Heart right ventricle (tissue), 16 donors: ENCODE measurements at regions not wholly inside any gene's neighbourhood (a gene's known extent, or its start where the extent isn't known, plus 50 kb on each side); places are given as distances from the start of the nearest gene placed in this dataset.

Source experiments
- ATAC-seq, 8 donors: fragments of 200-7000 bp; cut with Tn5 transposase; one replicate each; pipeline ENCODE4 v1.9.1; 2020; ENCODE audit warnings: mild to moderate bottlenecking in 8 of 8, moderate library complexity in 8 of 8, moderate number of reproducible peaks in 1 of 8
- DNase-seq, 2 donors: peaks; one replicate each; pipeline ENCODE4 v3.0.0-alpha.2; 2020
- H3K27ac ChIP-seq, 10 donors: fragments of 200-600 bp; sonication (generic) in 2 of 10; one replicate each; pipeline versions ENCODE4 v1.5.0 to v1.8.0; 2020 to 2022; ENCODE audit warnings: mild to moderate bottlenecking in 3 of 10
- H3K27me3 ChIP-seq, 7 donors: fragments of 200-600 bp; one replicate each; pipeline ENCODE4 v1.8.0; 2021 to 2022; ENCODE audit warnings: mild to moderate bottlenecking in 2 of 7
- H3K36me3 ChIP-seq, 9 donors: fragments of 200-600 bp; sonication (generic) in 1 of 9; one replicate each; pipeline versions ENCODE4 v1.5.0 to v1.8.0; 2020 to 2022; ENCODE audit warnings: mild to moderate bottlenecking in 2 of 9
- H3K4me1 ChIP-seq, 9 donors: fragments of 200-600 bp; sonication (generic) in 1 of 9; one replicate each; pipeline versions ENCODE4 v1.5.0 to v1.8.0; 2020 to 2022; ENCODE audit warnings: mild to moderate bottlenecking in 4 of 9
- H3K4me3 ChIP-seq, 10 donors: fragments of 200-600 bp; sonication (generic) in 2 of 10; one replicate each; pipeline versions ENCODE4 v1.5.0 to v1.8.0; 2020 to 2022; ENCODE audit warnings: mild to moderate bottlenecking in 7 of 10, moderate library complexity in 2 of 10
- H3K9me3 ChIP-seq, 11 donors: fragments of 200-600 bp in 10 of 11; sonication (generic) in 2 of 11; one replicate each; pipeline versions ENCODE4 v1.5.0 to v1.8.0; 2013 to 2022; ENCODE audit warnings: mild to moderate bottlenecking in 2 of 11, control low read depth in 1 of 11, moderate library complexity in 1 of 11
- WGBS, 2 donors: extraction: QIAGEN DNeasy Blood & Tissue Kit; methylation state at CpG; one replicate each; pipeline ENCODE4 v1.1.7; 2013; ENCODE audit warnings: inconsistent platforms in 1 of 2; 5-methylcytosine and 5-hydroxymethylcytosine counted together
- intact Hi-C, 10 donors: fragments of 100-400 bp; cut with DNase I; formaldehyde crosslinking; loops; one replicate each; pipeline versions ENCODE4 v1.11.1 to v1.14.2; 2022
- TF ChIP-seq, protein P1 (sequence below), 9 donors: fragments of 200-600 bp; sonication (generic) in 2 of 9; IDR thresholded peaks; one replicate each; pipeline versions ENCODE4 v1.5.0 to v1.8.0; 2021 to 2022; ENCODE audit warnings: antibody characterized with exemption in 9 of 9, mild to moderate bottlenecking in 5 of 9, moderate library complexity in 1 of 9
- donor health status: Arrhythmogenic right ventricular cardiomyopathy.
- donor health status: ischemic (EF 13 %, LVEDD 7.1; RV severe dilation, severe dysfunction).
- donor health status: healthy with polysubstance abuse.
- donor health status: DM: no; HTN: yes; CAD: no.
- donor health status: DM: no; HTN: no; CAD: no.
- donor health status: ischemic (EF 25% LVEDD 6.9; RV normal size, moderate dysfunction).
- donor health status: ischemic (EF 25% LVEDD 5.7; RV mildly dilated, moderate dysfunction).
- donor health status: healthy.
- donor health status: DM: yes; HTN: yes; CAD: no.
- donor health status: Ischemic cardiomyopathy.
- donor health status: ischemic (EF 35%, LVEDD 5.7; RV mildly dilated, moderate dysfunction).
- donor health status: nonischemic (EF 11% LVEDD 7.7; RV severe dilation, severe dysfunction).
- donor health status: DM: yes; HTN: yes; CAD: no.
- donor health status: PGD.
- donor health status: ischemic (EF 29% LVEDD 5.4; RV normal size, mild dysfunction).
- donor health status: nonischemic (EF 23%, LVEDD 6.1; RV moderate dilation, normal function).

DNA sequence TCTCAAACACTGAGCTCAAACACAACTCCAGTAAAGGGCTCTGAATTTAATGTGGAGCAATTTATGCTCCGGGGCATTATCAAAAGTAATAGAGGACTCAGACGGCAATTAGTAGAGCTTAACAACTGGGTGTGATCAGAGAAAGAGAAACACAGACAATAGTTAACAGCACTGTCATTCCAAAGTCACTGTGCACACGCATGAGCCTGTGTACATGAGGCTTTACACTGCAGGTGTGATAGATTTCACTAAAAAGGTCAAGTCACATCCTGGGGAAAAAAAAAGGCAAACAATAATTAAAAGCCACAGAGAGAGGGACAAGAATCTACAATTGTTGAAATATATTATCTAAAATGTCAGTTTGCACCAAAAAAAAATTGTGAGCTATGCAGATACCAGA lies 956.5 kb downstream of the CDH18 start:
- ATAC-seq (no peak), DNase-seq (no peak)
- no peak overlapping the region for H3K4me3 ChIP-seq
- intact Hi-C loops, result no loop called here
- H3K27me3 ChIP-seq, result no peaks in the 10 kb centered on the region
- H3K4me1 ChIP-seq, result no peaks in the 10 kb centered on the region
- peaks cover 0 to 32% (median 0%) of the 10 kb centered on the region in 11 donors for H3K9me3 ChIP-seq
- TF ChIP-seq, protein P1, sequence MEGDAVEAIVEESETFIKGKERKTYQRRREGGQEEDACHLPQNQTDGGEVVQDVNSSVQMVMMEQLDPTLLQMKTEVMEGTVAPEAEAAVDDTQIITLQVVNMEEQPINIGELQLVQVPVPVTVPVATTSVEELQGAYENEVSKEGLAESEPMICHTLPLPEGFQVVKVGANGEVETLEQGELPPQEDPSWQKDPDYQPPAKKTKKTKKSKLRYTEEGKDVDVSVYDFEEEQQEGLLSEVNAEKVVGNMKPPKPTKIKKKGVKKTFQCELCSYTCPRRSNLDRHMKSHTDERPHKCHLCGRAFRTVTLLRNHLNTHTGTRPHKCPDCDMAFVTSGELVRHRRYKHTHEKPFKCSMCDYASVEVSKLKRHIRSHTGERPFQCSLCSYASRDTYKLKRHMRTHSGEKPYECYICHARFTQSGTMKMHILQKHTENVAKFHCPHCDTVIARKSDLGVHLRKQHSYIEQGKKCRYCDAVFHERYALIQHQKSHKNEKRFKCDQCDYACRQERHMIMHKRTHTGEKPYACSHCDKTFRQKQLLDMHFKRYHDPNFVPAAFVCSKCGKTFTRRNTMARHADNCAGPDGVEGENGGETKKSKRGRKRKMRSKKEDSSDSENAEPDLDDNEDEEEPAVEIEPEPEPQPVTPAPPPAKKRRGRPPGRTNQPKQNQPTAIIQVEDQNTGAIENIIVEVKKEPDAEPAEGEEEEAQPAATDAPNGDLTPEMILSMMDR (IDR thresholded peaks at IDR 0.05), result no peak
- H3K36me3 ChIP-seq, result no peaks in the 10 kb centered on the region
- 74 to 77% methylated on average over 3 of the region's 3 CpGs for WGBS, 2 donors
- no peak overlapping the region for H3K27ac ChIP-seq

- Histone ChIP-seq H3K9me3 (peaks cover 0 to 1% (median 0%) of the 10 kb centered on the region in 11 donors), H3K27me3 (no peaks in the 10 kb centered on the region), H3K4me1 (no peaks in the 10 kb centered on the region), H3K36me3 (no peaks in the 10 kb centered on the region), H3K27ac (no peak overlapping the region), H3K4me3 (no peak overlapping the region)
- DNase-seq (no peak), ATAC-seq (no peak)
- TF ChIP-seq, protein P1 (IDR thresholded peaks at IDR 0.05), result no peak
- intact Hi-C loops, result no loop called here
- 2 to 35% methylated on average over 1 of the region's 1 CpG for WGBS, 2 donors
Observed at GRCh38 chr5:19035816-19036215, 952.2 kb downstream of the CDH18 start.

- no peak for ATAC-seq
- H3K27me3 ChIP-seq, result no peaks in the 10 kb centered on the region
- no peak overlapping the region for H3K4me3 ChIP-seq
- 86 to 91% methylated on average over 2 of the region's 2 CpGs for WGBS, 2 donors
- intact Hi-C loops, result no loop called here
- no peaks in the 10 kb centered on the region for H3K4me1 ChIP-seq
- H3K27ac ChIP-seq, result no peak overlapping the region
- peaks cover 0 to 4% (median 0%) of the 10 kb centered on the region in 11 donors for H3K9me3 ChIP-seq
- H3K36me3 ChIP-seq, result no peaks in the 10 kb centered on the region
- TF ChIP-seq, protein P1 (IDR thresholded peaks at IDR 0.05), result no peak
- no peak for DNase-seq
Observed at GRCh38 chr5:19042106-19042505, 945.9 kb downstream of the CDH18 start.

- Histone ChIP-seq H3K27me3 (no peaks in the 10 kb centered on the region), H3K36me3 (no peaks in the 10 kb centered on the region), H3K4me3 (no peak overlapping the region), H3K9me3 (peaks cover 0 to 4% (median 0%) of the 10 kb centered on the region in 11 donors), H3K4me1 (no peaks in the 10 kb centered on the region), H3K27ac (no peak overlapping the region)
- intact Hi-C loops, result no loop called here
- TF ChIP-seq, protein P1 (IDR thresholded peaks at IDR 0.05), result no peak
- ATAC-seq (no peak), DNase-seq (no peak)
- 48 to 61% methylated on average over 3 of the region's 3 CpGs for WGBS, 2 donors
Observed at GRCh38 chr5:19044311-19044710, 943.7 kb downstream of the CDH18 start.
